RPMI7951 (cell line): ENCODE measurements at regions not wholly inside any gene's neighbourhood (a gene's known extent, or its start where the extent isn't known, plus 50 kb on each side); places are given as distances from the start of the nearest gene placed in this dataset.

Experiments used
- DNase-seq: peaks from one replicate; pipeline ENCODE4 v3.0.0-alpha.2; 2012; ENCODE audit warnings: low read depth

DNA sequence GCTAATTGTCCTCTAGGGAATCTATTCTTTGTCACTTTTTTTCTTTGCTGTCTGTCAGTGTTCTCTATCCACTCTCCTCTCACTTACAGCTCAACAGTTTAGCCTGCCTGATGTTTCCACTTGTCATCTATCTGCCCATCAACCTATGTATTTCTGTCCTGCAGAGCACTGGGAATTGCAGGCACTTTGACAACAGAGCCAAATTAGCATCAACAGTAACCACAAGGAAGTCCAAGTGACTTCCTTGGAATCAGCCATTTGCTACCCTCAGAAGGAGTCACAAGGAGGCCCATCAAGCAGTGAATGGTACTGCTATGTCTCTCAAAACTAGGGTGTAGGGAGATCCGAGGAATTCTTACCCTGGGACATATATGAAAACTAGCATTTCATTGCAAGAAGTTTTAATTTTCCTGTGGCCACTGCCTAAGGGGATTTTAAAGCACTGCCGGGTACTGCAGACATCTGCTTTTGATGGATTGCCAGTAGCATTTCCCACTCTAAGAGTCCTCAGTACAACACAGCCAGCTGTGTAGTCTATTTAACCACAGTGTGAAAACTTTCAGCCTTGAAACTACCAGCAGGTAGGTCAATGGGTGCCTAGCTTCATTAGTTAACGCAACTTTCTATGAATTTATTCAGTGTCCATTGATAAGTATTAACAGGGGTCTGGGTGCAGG, 898.8 kb downstream of the NTRK3 start:
- DNase-seq, result peak; percentile 80

DNA sequence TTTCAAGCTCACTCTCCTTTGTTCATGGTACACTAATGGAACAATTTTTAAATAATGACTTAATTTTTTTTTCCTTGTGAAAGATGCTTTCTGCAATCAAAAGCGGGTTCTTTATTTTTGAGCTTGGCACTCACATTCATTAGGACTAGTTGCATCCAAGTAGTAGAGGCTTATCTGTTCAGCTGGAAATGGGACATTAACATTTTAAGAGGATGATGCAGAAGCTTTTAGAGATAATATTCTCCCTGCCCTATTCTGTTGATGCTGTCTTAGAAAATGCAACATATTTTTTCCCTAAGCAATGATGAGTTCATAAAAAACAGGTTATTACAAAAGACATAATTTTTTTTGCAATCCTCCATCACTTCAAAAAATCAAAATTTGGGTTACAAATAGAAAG, 900.6 kb downstream of the NTRK3 start:
- no peak for DNase-seq

DNA sequence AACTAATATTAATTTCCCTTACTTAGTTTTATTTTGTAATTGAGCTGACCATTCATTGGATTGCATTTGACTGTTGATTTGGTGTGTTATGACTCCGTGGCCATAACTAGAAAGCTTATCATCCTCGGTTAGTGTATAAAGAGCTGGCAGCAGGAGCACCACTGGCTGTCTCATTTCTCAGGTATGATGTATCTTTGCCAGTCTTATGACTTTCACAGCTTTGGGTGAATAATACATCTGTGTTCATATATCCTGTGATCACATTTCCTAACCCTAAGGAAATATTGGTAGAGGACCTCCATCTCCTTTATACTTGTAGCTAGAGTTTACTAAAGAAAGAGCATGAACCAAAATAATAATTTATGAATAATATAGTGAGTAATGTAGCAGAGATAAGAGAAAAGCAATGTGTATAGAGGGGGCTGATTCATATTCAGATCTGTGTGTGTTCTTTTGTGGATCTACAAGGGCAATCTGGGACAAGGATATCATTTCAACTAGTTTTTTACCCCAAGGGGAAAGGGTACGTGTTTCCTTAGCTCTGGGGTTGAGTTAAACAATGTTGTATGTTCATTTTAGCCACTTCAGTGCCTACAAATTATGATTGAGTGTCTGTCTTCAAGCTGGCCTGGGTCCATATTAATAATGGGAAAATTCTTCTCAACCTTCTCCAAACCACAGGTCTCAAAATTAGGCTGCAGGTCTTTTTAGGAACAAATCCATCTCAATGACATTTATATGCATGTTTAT, 901.7 kb downstream of the NTRK3 start:
- peak; percentile 69 for DNase-seq

DNA sequence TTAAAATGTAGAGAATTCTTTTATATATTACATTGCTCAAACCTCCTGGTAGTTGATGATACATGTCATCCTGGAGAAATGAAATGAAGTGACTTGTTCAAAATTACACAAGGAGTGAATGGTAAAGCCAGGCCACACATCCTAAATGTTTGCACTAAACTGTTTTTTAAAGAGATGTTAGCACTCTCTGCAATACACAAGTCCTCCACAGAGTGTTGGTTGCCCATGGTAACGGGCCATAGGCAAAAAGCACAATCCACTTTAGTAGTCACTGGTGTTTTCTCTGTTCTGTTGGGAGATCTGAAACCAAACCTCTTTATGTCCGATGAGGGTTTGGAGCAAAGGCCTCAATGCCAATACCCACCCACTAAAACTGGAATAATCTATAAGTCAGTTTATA, 907.4 kb downstream of the NTRK3 start:
- peak; percentile 68 for DNase-seq

DNA sequence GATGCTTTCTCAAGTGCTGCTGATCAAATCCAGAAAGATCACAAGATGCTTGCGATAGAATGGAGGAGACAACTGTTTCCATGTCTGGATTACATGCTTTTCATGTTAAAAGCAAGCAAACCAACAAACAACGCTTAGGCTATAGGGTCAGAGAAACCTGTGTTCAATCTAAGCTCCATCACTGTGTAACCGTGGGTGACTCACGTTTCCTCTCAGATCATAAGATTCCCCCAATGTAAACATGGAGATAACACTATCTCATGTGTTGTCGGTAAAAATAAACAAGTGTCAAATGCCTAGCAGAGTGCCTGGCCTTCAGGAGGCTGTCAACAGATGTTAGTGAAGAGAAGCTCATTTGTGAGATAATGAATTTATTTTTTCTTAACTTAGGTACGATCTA, 907.8 kb downstream of the NTRK3 start:
- DNase-seq, result peak; percentile 85

DNA sequence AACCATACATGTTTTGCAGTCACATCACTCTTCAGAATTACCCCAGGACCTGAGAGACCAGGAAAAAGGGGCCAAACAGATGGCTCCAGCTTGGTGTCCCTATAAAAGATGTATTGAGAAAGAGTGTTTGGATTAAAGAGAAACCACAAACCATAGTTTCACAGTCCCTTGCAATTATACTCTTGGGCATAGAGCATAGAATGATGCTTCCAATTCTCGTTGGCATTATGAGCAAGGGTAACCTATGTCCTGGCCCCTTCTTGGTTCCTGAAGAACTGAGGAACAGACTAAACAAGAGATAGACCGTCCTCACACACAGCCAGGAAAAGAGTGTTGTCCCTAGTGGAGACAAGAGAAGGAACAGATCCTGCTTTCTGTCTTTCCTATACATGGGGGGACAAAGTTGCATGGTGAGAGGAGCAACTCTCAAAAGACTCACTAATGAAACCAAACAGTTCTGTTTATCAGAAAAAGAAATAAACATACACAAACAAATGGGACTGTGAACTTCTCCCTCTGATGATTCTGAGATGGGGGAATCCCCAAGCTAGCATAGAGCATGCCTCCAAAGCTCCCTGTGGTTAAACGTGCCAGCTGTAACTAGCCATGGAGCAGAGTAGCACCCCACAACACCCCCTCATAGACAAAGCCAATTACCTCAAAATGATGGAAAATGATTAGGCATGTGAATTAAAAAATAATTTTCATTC, 908.6 kb downstream of the NTRK3 start:
- DNase-seq, result peak; percentile 62

DNA sequence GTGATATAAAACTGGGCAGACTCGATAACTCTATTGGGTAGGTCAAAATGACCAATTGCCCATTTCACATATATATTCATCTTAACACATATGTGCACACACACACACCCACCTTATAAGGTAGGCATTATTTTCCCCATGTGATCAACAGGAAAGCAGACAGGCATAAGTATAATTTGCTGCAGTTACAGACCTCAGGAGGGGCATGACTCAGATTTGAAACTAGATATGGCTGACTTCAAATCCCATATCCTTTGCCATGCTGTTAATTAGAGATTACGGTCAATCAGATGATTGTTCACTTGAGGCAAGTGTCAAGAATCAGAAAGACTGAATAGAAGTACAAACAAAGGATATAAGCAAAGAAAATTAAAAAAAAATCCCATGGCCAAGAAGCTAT, 910.6 kb downstream of the NTRK3 start:
- peak; percentile 53 for DNase-seq

DNA sequence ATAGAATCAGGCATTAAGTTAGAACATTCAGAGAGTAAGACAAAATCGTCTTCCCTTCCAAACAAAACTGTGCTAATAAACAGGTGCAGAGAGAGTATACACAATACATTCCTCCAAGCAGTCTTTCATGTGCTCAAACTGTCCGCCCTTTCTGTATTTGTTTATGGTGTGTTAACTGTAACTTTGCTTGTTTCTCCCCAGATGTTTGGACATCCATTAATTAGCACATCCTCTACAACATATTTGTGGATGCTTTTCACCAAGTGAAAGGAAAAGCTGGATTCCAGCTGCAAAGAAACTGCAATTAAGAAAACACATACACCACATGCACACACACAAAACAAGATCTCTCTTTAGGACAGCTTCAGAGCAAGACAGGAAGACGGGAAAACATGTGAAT, 912.6 kb downstream of the NTRK3 start:
- DNase-seq, result no peak

DNA sequence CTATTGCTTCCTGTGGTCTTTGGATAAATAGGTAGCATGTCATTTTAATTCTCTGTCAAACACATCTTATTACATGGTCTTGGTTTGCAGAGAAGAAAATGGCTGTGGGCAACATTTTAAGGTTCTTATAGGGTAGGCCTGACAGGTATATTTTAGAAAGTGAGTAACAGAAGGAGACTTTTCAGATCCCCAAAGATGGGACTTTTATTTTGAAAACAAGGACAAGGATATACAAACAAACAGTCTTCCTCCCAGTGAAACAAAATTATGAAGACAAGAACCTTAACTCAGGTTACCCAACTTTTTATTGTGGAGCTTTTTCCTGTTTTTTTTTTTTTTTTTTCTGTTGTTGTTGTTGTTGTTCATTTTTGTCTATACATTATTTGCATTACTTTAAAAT, 916.2 kb downstream of the NTRK3 start:
- no peak for DNase-seq

DNA sequence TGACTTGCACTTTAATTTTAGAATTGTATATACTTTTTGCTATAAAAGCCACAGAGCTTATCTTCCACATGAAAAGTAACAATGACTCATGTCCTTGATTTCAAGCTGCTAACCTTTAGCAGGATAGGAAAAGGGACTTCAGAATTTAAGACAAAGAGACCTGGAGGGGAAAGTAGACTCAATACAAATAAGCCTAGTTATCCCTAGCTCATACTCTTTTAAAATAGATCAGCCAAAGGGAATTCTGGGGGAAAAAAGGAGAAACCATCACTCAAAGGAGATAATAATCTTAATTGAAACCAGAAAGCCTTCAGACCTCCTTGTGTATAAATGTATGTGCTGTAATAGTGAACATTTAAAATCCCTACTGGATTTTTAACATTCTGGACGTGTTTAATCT, 930.3 kb downstream of the NTRK3 start:
- peak; percentile 89 for DNase-seq

DNA sequence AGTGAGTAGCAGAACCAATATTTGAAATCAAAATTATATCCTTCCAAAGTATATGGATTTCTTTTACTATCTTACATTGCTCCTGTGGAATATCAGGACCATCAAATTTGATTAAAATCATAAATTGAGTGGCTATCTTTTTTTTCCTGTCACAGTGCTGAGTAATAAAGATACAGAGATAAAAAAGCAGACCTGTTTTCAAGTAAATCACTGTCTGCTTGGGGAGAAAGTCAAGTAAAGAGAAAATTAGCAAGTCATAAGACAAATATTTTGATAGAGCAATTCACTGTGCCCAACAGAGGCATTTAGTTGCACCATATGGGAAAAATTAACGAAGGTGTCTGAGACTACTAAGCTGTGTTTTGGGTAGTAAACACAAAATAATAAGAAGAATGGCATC, 933.7 kb downstream of the NTRK3 start:
- DNase-seq, result no peak

DNA sequence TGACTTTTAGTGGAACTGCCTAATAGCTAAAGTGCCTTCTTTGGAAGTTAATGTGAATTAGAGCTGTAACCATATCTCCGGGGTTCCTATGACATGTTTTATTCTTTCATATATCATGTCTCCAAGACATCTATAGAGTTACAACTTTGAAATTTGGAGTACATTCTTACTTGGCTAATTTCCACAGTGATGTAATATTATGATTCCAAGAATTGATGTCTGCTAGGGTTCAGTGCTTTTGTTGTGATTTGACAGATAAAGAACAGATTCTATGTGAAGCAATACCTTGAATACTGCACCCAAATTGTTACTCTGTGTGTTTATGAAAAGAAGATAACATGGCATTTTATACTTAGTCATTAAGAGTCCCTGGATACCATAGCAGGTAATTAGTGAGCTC, 934.3 kb downstream of the NTRK3 start:
- no peak for DNase-seq

DNA sequence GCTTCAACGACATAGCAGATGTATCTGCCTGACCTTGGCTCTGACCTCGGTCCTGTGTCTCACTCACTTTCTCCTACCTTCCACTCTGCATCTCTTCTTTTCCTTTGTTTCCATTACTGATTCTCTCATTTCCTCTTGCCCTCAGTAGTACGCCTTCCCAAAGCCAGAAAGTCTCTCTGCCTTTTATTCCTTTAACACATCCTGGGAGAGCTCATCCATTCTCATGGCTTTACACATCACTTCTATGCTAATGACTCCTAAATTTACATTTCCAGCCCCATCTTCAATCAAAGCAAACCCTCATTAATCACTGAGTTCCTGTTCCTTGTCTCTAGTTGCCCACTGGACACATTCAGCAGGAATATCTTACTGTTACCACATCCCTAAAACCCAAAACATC, 938.6 kb downstream of the NTRK3 start:
- DNase-seq, result no peak

DNA sequence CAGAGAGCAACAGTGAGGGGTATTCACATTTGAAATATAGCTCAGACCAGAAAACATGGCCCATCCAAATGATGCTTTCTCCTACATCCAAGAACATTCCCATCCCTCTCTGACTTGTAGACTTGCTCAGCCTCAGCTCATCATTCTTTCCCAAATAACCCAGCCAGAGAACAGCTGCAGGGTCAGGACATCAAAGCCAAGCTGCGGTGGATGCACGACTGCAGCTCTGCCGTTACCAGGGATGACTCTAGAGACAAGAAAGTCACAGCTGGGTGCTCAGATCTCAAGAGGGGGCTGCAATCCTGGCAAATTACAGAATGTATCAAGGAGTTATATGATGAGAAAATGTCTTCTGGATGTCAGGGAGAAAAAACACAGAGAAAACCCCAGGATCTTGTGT, 944.3 kb downstream of the NTRK3 start:
- peak; percentile 26 for DNase-seq

DNA sequence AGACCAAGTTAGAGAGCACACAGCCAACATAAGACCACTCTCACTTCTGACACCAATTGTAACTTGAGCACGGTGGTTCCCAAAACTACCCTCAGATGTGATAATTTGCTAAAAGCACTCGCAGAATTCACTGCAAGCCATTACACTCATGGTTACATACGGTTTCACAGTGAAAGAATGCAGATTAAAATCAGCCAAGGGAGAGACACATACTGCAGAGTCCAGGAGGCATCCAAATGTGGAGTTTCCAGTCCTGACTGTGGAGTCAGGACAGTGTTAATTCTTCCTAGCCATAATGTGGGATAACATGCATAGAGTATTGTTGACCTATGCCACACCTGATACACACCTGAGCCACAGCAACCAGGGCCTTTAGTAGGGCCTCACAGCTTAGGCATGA, 956.4 kb downstream of the NTRK3 start:
- DNase-seq, result no peak

DNA sequence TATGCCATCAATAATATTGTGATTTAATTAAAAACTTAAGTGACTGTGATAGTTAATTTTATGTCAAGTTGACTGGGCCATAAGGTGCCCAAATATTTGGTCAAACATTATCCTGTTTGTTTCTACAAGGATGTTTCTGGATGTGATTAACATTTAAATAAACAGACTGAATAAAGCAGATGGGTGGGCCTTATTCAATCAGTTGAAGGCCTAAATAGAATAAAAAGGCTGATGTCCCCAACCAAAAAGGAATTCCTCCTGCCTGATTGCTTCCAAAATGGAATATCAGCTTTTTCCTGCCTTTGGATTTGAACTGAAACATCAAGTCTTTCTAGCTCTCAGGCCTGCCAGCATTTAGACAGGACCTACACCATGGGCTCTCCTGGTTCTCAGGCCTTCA, 961.7 kb downstream of the NTRK3 start:
- DNase-seq, result no peak

DNA sequence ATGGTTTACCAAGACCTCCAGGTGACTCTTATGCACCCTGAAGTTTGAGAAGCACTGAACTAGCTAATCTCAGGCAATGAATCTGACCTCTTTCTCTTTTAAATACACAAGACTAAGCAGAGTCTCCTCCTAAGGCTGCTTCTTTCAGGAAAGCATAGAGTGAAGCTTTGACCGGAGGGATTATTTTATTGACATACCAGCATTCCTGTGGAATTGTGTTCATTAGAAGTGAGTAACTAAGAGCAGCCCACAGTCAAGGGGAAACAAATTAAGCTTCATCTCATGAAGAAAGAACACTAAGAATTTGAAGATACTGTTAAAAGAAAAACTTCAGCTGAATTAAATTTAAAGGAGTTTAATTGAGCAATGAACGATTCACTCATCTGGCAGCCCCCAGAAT, 963.5 kb downstream of the NTRK3 start:
- DNase-seq, result peak; percentile 68

DNA sequence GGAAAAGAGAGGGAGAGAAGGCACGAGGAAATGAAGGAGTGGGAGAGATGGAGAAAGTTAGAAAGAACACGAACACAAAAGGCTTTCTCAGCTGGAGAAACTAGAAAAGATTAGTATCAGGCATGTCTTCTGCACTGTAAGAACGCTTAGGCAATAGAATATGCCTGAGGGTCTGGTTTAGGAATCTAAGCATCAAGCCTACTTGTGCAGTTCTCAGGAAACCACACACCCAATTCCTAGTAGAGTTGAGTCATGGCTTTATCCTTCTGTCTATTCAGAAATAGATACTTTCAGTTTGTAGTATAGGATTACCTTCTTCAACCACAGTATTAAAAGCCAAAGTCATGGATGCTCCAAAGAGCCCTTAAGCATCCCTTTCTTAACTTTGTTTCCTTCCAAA, 969.4 kb downstream of the NTRK3 start:
- peak; percentile 99 for DNase-seq

DNA sequence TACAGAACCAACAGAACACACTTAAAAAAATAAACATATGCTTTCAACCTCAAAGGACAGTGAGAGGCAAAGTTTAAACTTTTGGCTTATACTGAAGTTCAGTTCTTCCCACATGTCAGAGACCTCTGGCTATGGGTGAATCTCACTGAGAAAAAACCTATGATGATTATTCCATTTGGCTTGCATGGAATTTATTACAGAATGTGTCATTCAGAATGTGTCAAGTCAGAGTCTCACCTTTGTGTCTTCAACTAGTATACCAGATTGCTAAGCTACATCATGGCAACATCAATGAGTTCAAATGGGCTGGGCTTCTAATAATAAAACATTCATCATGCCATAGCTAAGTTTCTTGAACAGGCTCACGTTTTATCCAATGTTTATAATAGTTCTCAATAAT, 987.0 kb downstream of the NTRK3 start:
- DNase-seq, result peak; percentile 68

DNA sequence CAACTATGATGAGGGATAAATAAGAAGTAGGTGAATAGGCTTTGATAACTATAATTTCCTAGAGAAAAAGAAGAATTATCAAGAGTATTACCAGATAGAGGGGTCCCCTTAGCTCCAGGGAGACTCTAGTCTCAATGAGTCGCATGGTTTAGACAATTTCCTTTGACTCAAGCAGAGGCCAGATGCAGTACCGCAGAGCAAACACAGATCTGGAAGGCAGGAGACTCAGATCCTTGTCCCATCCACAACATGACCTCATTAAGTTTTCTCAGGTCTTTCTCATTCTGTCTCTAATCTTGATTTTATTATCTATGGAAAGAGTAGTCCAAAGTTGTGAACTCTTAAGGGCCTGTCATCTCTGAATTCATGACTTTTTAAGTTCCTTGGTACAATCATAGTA, 987.9 kb downstream of the NTRK3 start:
- DNase-seq, result peak; percentile 66

DNA sequence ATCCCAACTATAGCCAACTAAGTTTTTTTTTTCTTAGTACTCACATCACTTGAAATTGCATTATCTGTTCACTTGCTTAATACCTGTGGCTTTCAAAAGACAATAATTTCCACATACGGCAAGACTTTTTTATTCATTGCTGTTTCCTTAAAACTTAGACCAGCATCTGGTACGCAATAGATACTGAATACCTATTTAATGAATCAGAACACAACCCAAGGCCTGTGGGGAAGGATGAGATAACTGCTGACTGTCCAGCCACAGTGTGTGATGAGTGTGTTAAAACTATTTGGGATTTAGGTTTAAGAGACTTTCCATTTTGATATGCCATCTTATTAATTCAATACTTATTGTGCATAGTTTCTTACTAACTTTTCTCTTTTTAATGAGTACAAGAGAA, 988.7 kb downstream of the NTRK3 start:
- DNase-seq, result peak; percentile 96

DNA sequence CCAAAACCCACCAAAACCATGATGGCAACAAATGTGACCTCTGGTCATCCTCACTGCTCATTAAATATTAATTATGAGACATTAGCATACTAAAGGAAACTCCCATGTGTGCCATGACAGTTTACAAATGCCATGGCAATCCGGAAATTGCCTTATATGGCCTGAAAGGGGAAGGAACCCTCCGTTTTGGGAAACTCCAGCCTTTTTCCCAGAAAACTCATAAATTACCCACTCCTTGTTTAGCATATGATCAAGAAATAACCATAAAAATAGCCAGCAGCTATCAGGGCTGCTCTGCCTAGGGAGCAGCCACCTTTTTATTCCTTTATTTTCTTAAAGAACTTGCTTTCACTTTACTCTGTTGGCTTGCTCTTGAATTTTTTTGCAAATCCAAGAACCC, 992.7 kb downstream of the NTRK3 start:
- peak; percentile 56 for DNase-seq

DNA sequence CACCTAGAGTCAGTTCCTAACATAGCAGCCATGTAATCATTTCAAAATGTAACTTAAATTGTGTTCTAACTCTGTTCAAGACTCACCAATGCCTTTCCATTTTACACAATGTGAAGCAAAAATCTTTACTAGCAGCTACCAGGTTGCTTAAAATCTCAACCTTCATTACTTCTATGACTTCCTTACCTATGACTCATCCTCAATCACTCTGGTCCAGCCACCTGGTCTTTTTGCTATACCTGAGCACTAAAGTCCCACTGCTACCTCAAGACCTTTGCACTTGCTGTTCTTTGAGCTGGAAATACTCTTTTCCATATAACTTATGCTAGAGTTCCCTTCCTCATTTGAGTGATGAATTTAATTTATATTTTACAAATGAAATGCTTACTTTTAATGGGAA, 993.2 kb downstream of the NTRK3 start:
- DNase-seq, result no peak
